ENCODE measurements at regions not wholly inside any gene's neighbourhood (a gene's known extent, or its start where the extent isn't known, plus 50 kb on each side); places are given as distances from the start of the nearest gene placed in this dataset.

DNA sequence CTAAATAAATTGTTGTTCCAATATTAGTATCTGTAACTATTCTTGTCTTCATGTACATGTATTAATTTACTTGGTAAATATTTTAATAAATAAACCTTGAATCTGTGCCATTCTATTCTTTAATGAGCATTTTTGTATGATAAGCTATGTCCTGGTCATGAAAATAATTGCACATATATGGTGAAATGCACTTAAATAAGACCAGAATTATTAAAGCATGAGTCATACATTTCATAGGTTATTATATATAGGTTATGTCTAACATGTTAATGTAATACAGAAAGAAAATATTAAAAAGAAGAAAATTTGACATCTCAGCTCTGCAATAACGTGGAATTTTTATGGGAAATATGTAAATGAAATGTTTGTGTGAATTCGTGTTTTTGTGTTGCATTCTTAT, 1168.1 kb downstream of the TAF11L14 start:
- no peaks in the 10 kb centered on the region for H3K36me3 ChIP-seq (ENCODE audit: control insufficient read depth, insufficient read depth, low read length)
- CTCF ChIA-PET: no interaction called here
- H3K9me3 Mint-ChIP-seq (ENCODE audit: unreplicated experiment): peaks cover 11% of the 10 kb centered on the region
- no peaks in the 10 kb centered on the region for H3K27me3 ChIP-seq (replicated peaks; ENCODE audit: control insufficient read depth, insufficient read depth, low read length)
- TF ChIP-seq, protein P1, sequence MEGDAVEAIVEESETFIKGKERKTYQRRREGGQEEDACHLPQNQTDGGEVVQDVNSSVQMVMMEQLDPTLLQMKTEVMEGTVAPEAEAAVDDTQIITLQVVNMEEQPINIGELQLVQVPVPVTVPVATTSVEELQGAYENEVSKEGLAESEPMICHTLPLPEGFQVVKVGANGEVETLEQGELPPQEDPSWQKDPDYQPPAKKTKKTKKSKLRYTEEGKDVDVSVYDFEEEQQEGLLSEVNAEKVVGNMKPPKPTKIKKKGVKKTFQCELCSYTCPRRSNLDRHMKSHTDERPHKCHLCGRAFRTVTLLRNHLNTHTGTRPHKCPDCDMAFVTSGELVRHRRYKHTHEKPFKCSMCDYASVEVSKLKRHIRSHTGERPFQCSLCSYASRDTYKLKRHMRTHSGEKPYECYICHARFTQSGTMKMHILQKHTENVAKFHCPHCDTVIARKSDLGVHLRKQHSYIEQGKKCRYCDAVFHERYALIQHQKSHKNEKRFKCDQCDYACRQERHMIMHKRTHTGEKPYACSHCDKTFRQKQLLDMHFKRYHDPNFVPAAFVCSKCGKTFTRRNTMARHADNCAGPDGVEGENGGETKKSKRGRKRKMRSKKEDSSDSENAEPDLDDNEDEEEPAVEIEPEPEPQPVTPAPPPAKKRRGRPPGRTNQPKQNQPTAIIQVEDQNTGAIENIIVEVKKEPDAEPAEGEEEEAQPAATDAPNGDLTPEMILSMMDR (IDR thresholded peaks at IDR 0.05; ENCODE audit: insufficient read depth in 1 of 2, low read depth in 1 of 2, low read length in 1 of 2, severe bottlenecking in 1 of 2, unreplicated experiment in 1 of 2): no peak
- H3K4me3 ChIP-seq (ENCODE audit: low read depth, low read length): no peak overlapping the region
- BruUV-seq (replicated peaks): no TSS peak
- peaks cover 4% of the 10 kb centered on the region for H3K27me3 Mint-ChIP-seq (ENCODE audit: insufficient read depth, unreplicated experiment)
- intact Hi-C loops (cut with micrococcal nuclease; ENCODE audit: unreplicated experiment): no loop called here
- no peaks in the 10 kb centered on the region for H3K4me1 ChIP-seq
- no peak overlapping the region for H3K4me3 Mint-ChIP-seq (ENCODE audit: unreplicated experiment)
- DNase-seq: no peak
- no peaks in the 10 kb centered on the region for H3K36me3 Mint-ChIP-seq (ENCODE audit: insufficient read depth, unreplicated experiment)
- POLR2A ChIA-PET: no interaction called here
- no peaks in the 10 kb centered on the region for H3K9me3 ChIP-seq
- H3K27ac Mint-ChIP-seq (ENCODE audit: unreplicated experiment): no peak overlapping the region
- no peaks in the 10 kb centered on the region for H3K4me1 Mint-ChIP-seq (ENCODE audit: low read depth, unreplicated experiment)

DNA sequence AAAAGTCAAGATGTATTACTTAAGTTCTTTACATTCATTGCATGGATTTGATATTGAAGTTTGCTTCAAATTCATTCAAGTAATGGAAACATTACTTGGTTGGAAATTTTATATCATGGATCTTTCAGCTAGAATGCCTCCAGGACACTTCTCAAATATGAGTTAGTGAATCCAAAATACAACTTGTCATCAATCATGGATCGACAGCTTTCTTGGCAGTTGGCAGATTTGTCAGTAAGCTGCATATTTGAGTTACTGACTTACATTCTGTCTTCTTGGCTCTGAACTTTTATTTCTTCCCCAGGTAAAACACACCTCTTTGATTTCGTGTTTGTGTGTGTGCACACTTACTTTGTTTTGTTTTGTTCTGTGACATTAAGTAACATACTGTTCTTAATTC, 1171.1 kb downstream of the TAF11L14 start:
- Histone ChIP-seq H3K27me3 (replicated peaks; ENCODE audit: control insufficient read depth, insufficient read depth, low read length) (no peaks in the 10 kb centered on the region), H3K9me3 (no peaks in the 10 kb centered on the region), H3K4me3 (ENCODE audit: low read depth, low read length) (no peak overlapping the region), H3K4me1 (no peaks in the 10 kb centered on the region), H3K36me3 (ENCODE audit: control insufficient read depth, insufficient read depth, low read length) (no peaks in the 10 kb centered on the region)
- CTCF ChIA-PET: no interaction called here
- Mint-ChIP-seq H3K9me3 (ENCODE audit: unreplicated experiment) (peaks cover 9% of the 10 kb centered on the region), H3K36me3 (ENCODE audit: insufficient read depth, unreplicated experiment) (no peaks in the 10 kb centered on the region), H3K4me1 (ENCODE audit: low read depth, unreplicated experiment) (no peaks in the 10 kb centered on the region), H3K27ac (ENCODE audit: unreplicated experiment) (no peak overlapping the region), H3K4me3 (ENCODE audit: unreplicated experiment) (no peak overlapping the region), H3K27me3 (ENCODE audit: insufficient read depth, unreplicated experiment) (no peaks in the 10 kb centered on the region)
- POLR2A ChIA-PET: no interaction called here
- intact Hi-C loops (cut with micrococcal nuclease; ENCODE audit: unreplicated experiment): no loop called here
- no peak for DNase-seq
- TF ChIP-seq, protein P1 (IDR thresholded peaks at IDR 0.05; ENCODE audit: insufficient read depth in 1 of 2, low read depth in 1 of 2, low read length in 1 of 2, severe bottlenecking in 1 of 2, unreplicated experiment in 1 of 2): no peak
- no TSS peak for BruUV-seq (replicated peaks)

DNA sequence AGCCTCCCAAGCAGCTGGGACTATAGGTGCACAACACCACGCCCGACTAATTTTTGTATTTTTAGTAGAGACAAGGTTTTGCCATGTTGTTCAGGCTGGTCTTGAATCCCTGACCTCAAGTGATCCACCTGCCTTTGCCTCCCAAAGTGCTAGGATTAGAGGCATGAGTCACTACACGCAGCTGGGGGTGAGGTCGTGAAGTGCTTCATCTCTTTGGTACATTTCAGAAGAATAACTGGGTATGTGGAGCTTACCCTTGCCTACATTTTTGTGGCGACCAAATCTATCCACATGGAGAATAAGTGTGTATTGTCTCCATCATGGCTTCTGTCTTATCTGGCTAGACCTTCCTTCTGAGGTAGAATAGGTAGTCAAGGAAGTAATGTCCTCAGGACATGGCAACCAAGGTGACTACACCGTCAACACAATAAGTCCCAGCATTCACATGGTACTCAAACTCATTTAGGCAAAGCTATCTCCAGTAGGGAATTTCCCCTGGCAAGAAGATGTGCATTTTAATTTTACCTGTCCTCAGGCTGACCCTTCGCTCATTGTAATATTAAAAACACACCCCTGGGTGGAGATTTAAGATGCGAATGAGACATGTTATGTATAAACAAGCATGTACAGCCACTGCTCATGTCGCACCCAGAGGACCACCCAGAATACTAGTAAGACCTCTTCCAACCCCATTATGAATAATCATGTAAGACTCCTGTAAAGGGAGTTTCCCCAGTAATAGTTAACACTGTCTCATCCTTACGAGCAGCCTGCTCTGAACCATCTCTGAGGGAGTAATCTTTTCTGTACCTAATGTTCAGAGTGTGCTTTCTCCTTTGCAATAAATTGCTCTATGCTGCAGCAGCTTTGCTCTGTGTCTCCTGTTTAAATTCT, 1173.2 kb downstream of the TAF11L14 start:
- Mint-ChIP-seq H3K4me1 (ENCODE audit: low read depth, unreplicated experiment) (no peaks in the 10 kb centered on the region), H3K27ac (ENCODE audit: unreplicated experiment) (no peak overlapping the region), H3K9me3 (ENCODE audit: unreplicated experiment) (no peaks in the 10 kb centered on the region), H3K27me3 (ENCODE audit: insufficient read depth, unreplicated experiment) (no peaks in the 10 kb centered on the region), H3K36me3 (ENCODE audit: insufficient read depth, unreplicated experiment) (no peaks in the 10 kb centered on the region), H3K4me3 (ENCODE audit: unreplicated experiment) (no peak overlapping the region)
- H3K4me3 ChIP-seq (ENCODE audit: low read depth, low read length): no peak overlapping the region
- no peak for DNase-seq
- intact Hi-C loops (cut with micrococcal nuclease; ENCODE audit: unreplicated experiment): no loop called here
- no peaks in the 10 kb centered on the region for H3K4me1 ChIP-seq
- no peaks in the 10 kb centered on the region for H3K27me3 ChIP-seq (replicated peaks; ENCODE audit: control insufficient read depth, insufficient read depth, low read length)
- TF ChIP-seq, protein P1 (IDR thresholded peaks at IDR 0.05; ENCODE audit: insufficient read depth in 1 of 2, low read depth in 1 of 2, low read length in 1 of 2, severe bottlenecking in 1 of 2, unreplicated experiment in 1 of 2): no peak
- H3K9me3 ChIP-seq: no peaks in the 10 kb centered on the region
- CTCF ChIA-PET: no interaction called here
- no TSS peak for BruUV-seq (replicated peaks)
- H3K36me3 ChIP-seq (ENCODE audit: control insufficient read depth, insufficient read depth, low read length): no peaks in the 10 kb centered on the region
- POLR2A ChIA-PET: no interaction called here
